ENCODE measurements at regions not wholly inside any gene's neighbourhood (a gene's known extent, or its start where the extent isn't known, plus 50 kb on each side); places are given as distances from the start of the nearest gene placed in this dataset.

- peaks cover 9% of the 10 kb centered on the region for H3K4me1 ChIP-seq
- TF ChIP-seq CTCF (IDR thresholded peaks at IDR 0.05; ENCODE audit: borderline replicate concordance), result no peak
- H3K27me3 ChIP-seq (ENCODE audit: low read depth), result no peaks in the 10 kb centered on the region
- H3K4me3 ChIP-seq, result no peak overlapping the region
- no peaks in the 10 kb centered on the region for H3K9me3 ChIP-seq (replicated peaks)
- H3K27ac ChIP-seq (replicated peaks), result no peak overlapping the region
- DNase-seq, result no peak
- intact Hi-C loops (cut with micrococcal nuclease), result no loop called here
- no peaks in the 10 kb centered on the region for H3K36me3 ChIP-seq
Observed at GRCh38 chr11:112539741-112540140, 279.1 kb upstream of the PLET1 start.

- no peak for DNase-seq
- no peaks in the 10 kb centered on the region for H3K36me3 ChIP-seq
- peaks cover 13% of the 10 kb centered on the region for H3K4me1 ChIP-seq
- intact Hi-C loops (cut with micrococcal nuclease), result no loop called here
- no peaks in the 10 kb centered on the region for H3K27me3 ChIP-seq (ENCODE audit: low read depth)
- no peak overlapping the region for H3K27ac ChIP-seq (replicated peaks)
- no peak overlapping the region for H3K4me3 ChIP-seq
- TF ChIP-seq CTCF (IDR thresholded peaks at IDR 0.05; ENCODE audit: borderline replicate concordance), result no peak
- H3K9me3 ChIP-seq (replicated peaks), result no peaks in the 10 kb centered on the region
Observed at GRCh38 chr11:112540261-112540660, 279.6 kb upstream of the PLET1 start.

- Histone ChIP-seq H3K27ac (replicated peaks) (no peak overlapping the region), H3K9me3 (replicated peaks) (no peaks in the 10 kb centered on the region), H3K4me1 (peaks cover 14% of the 10 kb centered on the region), H3K4me3 (no peak overlapping the region), H3K27me3 (ENCODE audit: low read depth) (no peaks in the 10 kb centered on the region), H3K36me3 (no peaks in the 10 kb centered on the region)
- no peak for DNase-seq
- intact Hi-C loops (cut with micrococcal nuclease), result no loop called here
- no peak for TF ChIP-seq CTCF (IDR thresholded peaks at IDR 0.05; ENCODE audit: borderline replicate concordance)
Observed at GRCh38 chr11:112541140-112542046, 280.7 kb upstream of the PLET1 start.

- Histone ChIP-seq H3K36me3 (no peaks in the 10 kb centered on the region), H3K4me1 (peaks cover 14% of the 10 kb centered on the region), H3K4me3 (no peak overlapping the region), H3K27me3 (ENCODE audit: low read depth) (no peaks in the 10 kb centered on the region), H3K9me3 (replicated peaks) (no peaks in the 10 kb centered on the region), H3K27ac (replicated peaks) (no peak overlapping the region)
- intact Hi-C loops (cut with micrococcal nuclease), result no loop called here
- no peak for DNase-seq
- no peak for TF ChIP-seq CTCF (IDR thresholded peaks at IDR 0.05; ENCODE audit: borderline replicate concordance)
Observed at GRCh38 chr11:112542479-112542878, 281.8 kb upstream of the PLET1 start.

- no peak for TF ChIP-seq CTCF (IDR thresholded peaks at IDR 0.05; ENCODE audit: borderline replicate concordance)
- Histone ChIP-seq H3K4me3 (no peak overlapping the region), H3K36me3 (no peaks in the 10 kb centered on the region), H3K27ac (replicated peaks) (no peak overlapping the region), H3K4me1 (peaks cover 14% of the 10 kb centered on the region), H3K27me3 (ENCODE audit: low read depth) (no peaks in the 10 kb centered on the region), H3K9me3 (replicated peaks) (no peaks in the 10 kb centered on the region)
- no peak for DNase-seq
- intact Hi-C loops (cut with micrococcal nuclease), result no loop called here
Observed at GRCh38 chr11:112543390-112543789, 282.7 kb upstream of the PLET1 start.
